HG03432 (cell line): ENCODE measurements at regions not wholly inside any gene's neighbourhood (a gene's known extent, or its start where the extent isn't known, plus 50 kb on each side); places are given as distances from the start of the nearest gene placed in this dataset.

Source experiments
- ATAC-seq: cut with Tn5 transposase; IDR thresholded peaks from one replicate; pipeline ENCODE4 v1.9.1; 2021; ENCODE audit warnings: mild to moderate bottlenecking, moderate library complexity; ENCODE audit not compliant: unreplicated experiment

DNA sequence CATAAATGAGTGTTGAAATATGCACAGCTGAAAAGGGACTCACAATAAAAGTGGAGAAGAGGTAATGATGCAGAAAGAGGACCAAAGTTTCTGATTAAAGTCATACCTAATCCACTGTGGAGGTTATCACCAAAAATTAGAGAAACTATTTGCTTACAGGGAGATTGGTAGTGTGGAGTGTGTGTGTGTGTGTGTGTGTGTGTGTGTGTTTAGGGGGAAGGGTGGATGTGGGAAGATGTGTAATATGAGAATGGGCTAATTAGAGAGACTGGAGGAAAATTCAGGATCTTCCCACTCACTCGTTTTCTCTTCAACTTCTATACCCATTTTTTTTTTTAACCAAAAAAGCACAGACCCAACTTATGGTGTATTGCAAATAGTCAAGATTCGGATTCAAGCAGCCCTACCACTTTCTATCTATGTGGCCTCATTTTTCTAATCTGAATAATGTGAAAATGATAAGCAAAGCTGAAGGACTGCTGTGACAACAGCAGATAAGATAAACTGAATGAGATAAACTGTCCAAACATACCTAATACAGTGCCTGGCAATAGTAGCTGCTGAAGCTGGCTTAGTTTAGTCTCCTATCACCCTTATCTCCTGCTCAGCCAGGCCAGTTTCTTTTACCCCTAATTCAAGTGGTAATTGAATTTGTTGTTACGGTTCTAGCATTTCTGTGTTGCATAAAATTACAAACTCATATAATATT lies 501.1 kb downstream of the KDM4C start:
- no peak for ATAC-seq

DNA sequence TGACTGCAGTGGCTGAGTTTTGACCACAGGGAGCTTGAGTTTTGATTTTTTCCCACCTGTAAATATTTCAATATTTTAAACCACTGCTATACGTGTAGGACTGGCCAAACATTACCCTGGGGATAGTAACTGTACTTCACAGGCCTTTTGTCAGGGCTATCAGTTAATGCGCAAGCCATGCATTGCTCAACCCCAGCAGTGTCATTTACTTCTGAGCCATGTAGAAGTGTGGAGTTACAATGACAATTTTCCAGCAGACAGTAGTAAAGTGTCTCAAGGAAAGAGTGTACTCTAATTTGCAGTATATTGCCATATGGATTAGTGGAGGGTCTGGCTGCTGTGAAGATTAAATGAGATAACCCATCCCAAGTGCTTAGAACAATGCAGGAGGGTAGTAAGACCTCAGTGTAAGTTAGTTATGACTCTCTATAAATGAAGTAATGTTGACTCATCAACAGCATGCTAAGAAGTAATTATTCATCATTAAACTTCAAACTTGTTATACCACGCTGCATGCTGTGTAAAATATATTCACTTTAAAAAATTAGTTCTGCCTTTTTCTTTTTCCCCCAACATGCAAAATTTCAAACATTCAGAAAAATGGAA lies 489.2 kb downstream of the KDM4C start:
- ATAC-seq, result no peak

DNA sequence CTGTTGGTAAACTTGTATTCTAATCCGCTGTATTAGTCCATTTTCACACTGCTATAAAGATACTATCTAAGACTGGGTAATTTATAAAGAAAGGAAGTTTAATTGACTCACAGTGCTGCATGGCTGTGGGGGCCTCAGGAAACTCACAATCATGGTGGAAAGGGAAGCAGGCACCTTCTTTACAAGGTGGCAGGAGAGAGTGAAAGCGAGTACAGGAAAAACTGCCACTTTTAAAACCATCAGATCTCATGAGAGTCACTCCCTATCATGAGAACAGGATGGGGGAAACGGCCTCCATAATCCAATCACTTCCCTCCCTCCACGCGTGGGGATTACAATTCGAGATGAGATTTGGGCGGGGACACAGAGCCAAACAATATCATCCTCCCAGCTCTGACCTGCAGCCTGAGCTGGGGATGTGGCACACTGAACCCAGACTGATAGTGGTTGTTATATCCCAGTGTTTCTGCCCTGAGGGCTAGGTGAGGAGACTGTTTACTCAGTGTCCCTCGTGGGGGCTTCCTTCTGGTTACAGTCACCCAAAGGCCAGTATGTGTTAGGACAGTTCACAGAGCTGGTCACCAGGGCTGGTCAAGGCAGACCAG lies 488.3 kb downstream of the KDM4C start:
- ATAC-seq, result no peak

DNA sequence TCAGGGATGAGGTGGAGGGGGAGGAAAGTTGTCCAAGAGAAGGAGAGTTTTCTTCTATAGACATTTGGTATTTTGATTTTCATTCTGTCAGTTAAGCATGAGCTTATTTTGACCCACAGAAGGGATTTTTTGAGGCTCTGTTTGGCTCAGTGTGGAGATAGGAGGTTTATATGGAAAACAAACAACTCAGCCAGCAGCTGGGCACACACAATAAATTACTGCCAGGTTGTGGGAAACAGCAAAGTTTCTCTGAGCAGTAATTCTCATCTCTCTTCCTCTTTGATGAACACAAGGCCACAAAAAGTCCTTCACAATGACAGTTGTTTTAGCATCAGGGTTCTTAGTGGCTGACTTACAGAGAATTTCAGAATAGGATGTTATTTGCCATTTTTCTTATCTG lies 486.1 kb downstream of the KDM4C start:
- ATAC-seq, result no peak

DNA sequence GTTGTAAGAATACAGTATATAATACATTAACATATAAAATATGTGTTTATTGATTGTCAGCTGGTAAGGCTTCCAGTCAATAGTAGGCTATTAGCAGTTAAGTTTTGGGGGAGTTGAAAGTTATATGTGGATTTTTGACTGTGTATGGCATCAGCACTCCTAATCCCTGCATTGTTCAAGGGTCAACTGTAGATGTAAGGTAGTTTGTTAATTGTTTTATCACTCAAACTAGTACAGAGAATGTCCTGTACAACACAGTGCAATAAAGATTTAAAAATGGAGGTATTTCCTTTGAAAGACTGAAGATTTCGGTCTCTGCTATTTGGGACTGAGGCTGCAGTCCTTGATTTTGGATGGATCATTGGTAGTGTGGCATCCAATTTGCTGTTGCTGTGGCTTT lies 484.4 kb downstream of the KDM4C start:
- ATAC-seq, result no peak

DNA sequence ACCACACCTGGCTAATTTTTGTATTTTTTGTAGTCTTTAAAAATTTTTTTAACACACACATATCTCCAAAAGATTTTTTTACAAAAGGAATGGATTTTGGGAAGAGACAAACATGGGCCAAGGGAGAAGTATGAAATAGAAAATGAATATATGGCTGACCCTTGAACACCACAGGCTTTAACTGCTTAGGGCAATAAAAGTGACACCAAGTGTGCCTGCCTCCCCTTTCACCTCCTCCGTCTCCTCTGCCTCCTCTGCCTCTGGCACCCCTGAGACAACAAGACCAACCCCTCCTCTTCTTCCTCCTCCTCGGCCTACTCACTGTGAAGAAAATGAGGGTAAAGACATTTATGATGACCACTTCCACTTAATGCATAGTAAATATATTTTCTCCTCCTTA lies 483.9 kb downstream of the KDM4C start:
- ATAC-seq, result no peak

DNA sequence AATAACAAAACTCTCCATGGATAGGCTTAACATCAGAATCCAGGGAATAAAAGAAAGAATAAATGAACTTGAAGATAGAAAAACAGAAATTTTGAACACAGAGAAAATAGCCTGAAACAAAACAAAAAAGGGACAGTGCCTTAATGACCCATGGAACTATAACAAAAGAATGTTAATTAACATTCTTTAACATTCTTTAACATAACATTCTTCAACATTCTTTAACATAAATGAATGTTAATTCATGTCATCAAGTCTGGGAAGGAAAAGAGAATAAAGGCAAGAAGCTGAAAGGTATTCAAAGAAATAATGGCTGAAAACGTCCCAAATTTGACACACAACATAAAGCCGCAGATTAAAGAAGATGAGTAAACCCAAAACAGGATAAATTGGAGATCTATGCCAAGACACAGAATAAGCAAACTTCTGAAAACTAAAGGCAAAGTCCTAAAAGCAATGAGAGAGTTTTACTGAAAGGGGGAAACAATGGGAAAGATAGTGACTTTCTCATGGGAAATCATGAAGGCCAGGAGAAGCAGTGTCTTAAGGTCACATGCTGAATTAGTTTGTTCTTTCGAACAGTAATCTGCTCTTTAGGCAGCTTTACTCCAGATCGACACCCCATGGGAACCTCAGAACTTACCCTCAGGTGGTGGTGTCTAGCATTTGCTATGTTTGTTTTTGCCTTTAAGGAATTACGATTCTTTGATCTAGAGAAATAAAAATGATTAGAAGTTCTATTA lies 483.0 kb downstream of the KDM4C start:
- ATAC-seq, result no peak

DNA sequence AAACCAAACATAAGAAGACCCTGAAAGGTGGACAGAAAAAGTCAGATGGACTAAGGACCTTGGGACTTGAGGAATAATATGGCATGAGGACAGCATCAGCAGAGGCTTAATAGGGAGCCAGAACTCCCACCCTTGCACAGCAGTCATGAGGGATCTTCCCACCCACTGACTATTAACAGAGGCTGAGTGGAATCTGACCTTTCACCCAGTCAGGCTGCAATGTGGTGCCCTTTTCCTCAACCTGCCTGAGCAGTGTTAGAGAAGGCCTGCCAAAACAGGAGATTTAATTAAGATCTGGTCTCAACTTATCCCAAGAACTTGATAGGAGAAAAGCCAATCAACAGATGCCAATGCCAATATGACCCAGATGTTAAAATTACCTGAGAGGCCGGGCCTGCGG lies 481.9 kb downstream of the KDM4C start:
- no peak for ATAC-seq

DNA sequence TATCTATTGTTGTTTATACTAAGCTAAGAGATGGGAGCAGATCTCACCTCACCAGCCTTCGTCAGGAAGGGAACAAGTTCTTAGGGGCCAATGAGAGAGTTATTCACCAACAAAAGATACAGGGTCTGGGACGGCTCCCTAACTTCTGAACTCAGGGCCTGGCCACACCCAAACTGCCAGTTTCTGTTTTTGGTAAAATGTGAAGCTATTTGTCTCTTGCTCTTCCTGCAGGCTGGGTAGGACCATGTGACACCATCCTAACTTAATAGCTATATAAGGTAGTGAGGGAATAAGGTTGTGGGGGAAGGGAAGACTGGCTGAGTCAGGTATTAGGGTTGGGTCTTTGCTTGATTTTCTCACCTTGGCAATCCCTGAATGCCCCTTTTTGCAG lies 480.5 kb downstream of the KDM4C start:
- ATAC-seq, result no peak

DNA sequence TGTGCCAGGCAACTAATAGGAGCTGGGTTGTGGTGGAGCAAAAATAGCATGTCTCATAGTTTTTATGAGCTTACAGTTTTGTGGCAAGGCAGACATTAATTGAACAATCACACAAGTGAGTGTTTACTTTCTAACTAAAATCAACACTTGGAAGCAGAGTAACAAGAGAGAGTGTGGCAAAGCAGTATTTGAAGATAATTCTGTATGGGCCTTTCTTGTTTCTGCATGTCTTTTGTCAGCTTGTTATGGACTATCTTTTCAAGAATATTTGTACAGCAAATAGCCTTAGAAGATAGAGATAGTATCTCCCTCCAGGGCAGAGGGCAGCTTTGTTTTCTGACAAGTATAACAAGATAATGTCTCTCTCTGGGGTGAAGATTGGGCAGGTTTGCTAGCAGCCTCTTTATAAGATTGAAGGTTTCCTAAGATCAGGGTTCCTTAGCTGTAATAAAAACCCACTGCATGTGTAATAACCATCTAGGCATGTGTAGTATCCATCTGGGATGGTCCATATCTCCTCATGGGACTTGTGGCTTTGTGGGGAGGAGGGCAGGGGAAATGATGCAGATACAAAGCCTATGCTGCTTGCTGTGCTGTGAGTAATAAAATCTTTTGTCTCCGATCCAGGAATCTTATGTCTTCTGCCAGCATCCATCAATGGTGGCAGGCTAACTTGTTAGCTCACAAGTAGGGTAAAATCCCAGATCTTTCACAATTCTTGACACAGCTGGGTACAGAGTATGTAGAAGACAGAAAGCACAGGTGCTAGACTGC lies 479.9 kb downstream of the KDM4C start:
- ATAC-seq, result no peak

DNA sequence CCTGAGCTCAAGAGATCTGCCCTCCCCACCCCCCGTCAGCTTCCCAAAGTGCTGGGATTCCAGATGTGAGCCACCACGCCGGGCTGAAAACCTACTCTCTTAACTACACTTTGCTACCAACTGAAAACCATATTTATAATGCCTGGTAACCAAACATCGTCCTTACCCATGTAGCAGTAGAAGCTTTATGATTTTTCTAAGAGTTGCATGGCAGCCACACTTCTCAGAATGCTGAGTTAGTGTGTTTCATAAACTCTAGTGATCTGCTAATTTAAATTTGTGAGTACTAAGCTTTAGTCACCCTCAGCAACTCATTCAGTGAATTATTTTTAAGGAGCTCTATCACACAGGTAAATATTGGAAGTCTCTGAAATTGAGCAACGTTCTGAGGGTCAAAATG lies 478.4 kb downstream of the KDM4C start:
- ATAC-seq, result no peak

DNA sequence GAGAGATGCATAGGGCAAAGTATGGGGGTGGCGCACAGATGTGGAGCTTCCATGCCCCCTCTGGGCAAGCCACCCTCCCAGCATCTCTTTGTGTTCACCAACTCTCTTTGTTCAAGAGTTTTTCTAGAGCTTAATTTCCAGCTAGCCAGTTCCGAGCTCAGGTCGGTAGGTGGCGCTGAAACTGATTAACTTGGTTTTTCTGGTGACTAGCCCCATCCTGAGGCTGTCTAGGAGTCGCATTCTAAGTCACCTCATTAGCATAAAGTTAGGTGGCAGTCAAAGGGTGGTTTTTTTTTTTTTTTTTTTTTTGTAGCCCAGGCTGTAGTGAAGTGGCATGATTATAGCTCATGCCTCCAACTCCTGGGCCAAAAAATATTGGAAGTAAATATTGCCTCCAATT lies 476.4 kb downstream of the KDM4C start:
- peak; percentile 65 for ATAC-seq

DNA sequence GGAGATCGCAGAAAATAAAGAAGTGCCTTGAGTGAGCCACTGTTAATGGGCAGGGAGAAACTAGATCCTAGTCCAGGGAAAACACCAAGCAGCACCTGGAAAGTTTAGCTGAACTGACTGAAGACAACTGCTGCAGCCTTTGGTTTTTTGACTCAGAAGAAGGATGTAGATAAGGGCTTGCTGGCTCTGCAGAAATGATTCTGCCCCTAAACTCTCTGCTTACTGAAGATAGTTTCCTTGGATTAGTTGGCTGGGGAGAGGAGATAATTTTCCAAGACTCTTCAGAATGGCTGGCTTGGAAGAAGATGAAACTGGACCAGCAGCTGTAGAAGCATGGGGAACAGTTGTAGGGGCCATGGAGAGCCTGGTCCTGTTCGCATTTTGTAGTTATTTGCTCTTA lies 471.8 kb downstream of the KDM4C start:
- no peak for ATAC-seq

DNA sequence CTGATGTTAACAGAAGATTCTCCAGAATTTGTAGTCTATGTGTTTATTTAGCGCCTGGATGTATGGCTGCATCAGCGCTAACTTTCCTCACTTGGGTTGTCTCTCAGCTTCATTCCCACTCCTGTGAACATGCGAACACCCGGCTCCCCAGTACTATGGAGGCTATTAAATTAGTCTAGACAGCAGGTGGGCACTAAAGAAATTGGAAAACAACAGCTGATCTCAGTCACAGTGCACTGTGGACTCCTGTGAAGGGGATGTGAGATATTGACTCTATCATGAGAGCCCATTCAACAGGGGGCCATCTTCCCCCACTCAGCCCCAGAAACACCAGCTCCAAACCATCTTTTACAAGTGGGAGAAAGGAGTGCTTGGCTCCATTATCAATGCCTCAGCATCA lies 471.0 kb downstream of the KDM4C start:
- ATAC-seq, result no peak

DNA sequence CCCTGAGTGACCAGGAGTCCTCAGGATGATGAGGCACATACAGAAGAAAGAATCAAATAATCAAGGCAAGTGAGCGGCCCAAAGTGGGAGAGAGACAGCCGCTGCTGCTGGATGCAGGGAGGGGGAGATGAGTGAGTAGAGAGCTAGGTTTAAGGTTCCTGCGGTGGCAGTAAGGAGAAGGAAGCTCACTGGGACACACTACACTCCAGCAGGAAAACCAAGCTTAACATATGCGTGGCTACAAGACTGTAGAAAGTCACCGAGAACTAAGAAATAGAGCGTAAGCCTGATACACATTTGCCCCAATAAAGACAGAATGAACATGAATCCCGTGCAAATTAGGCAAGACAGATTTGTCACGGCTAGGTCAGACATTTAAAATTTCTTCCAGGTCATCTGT lies 470.2 kb downstream of the KDM4C start:
- ATAC-seq, result no peak

DNA sequence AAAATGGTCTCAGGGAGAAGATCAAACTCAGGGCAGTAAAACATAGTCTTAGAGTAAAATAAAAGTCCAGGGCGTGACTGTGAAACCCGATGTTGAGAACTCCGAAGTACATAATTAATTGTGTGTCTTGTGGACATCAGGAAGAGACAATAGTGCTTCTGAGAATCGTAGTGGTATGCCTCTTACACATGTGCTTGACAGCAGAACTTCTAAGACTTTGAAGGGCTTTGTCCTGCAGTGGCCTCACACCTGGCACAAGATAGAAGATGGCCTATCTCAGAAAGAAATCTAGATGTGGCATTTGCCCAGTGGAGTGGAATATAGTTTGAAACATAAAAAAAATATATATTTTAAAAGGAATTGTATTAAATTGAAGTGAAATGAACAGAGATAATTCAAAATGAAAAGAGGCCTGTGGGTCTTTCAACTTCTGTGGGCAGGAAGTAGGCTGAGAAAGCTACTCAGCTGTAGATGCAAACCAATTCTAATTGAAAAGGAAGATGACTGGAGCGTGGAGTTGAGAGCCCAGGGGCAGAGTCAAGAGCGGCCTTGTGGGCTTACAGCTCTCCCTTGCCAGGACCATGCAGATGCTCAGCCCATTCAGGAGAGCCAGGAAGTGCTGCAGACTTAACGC lies 468.4 kb downstream of the KDM4C start:
- no peak for ATAC-seq
